DOHH2 (cell line): ENCODE measurements at regions not wholly inside any gene's neighbourhood (a gene's known extent, or its start where the extent isn't known, plus 50 kb on each side); places are given as distances from the start of the nearest gene placed in this dataset.

Experiments used
- CTCF ChIP-seq: fragments of 200-600 bp; sonication (generic); IDR thresholded peaks from one replicate; pipeline ENCODE4 v1.5.1; 2014; ENCODE audit warnings: antibody characterized with exemption, mild to moderate bottlenecking, low read depth, low read length; ENCODE audit not compliant: poor library complexity, severe bottlenecking
- EZH2phosphoT487 ChIP-seq: fragments of 200-600 bp; sonication (generic); IDR thresholded peaks from 2 replicates; pipeline ENCODE4 v1.6.1; 2017; ENCODE audit warnings: borderline replicate concordance, mild to moderate bottlenecking, antibody characterized with exemption, low read length, moderate library complexity, mixed read lengths

DNA sequence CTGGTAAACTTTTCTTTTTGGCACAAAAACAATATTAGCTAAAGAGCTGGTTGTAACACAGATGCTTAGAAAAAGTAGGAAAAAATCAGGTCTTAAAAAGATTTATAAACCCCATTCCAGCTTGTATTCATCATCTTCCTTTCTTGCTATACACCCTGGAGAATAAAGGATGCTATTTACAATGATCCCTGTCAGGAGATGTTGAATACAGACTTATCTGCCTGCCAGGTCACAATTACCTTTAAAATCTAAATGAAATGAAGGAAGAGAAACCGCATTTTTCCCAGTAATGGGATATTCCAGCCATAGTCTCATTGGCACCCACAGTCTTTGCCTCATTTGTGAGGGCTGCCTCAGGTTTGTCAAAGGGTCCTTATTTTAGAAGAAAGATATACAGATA, 394.1 kb upstream of the WWC1 start:
- TF ChIP-seq CTCF (no peak), EZH2phosphoT487 (no peak)
